GM23338 (cell line): ENCODE measurements at regions not wholly inside any gene's neighbourhood (a gene's known extent, or its start where the extent isn't known, plus 50 kb on each side); places are given as distances from the start of the nearest gene placed in this dataset.

Experiments used
- CTCF ChIP-seq, 2 experiments: fragments of 200-600 bp in 1 of 2; sonication (generic) in 1 of 2; conservative IDR thresholded peaks; 2 replicates each; pipeline versions ENCODE4 v1.5.1 to v1.6.1; 2016 to 2017; ENCODE audit warnings: antibody characterized with exemption in 2 of 2, low read depth in 2 of 2, mild to moderate bottlenecking in 2 of 2, moderate library complexity in 1 of 2
- EZH2 ChIP-seq: fragments of 200-600 bp; sonication (generic); IDR thresholded peaks from one replicate; pipeline ENCODE4 v1.8.0; 2017; ENCODE audit warnings: antibody characterized with exemption, mild to moderate bottlenecking, low read depth; ENCODE audit not compliant: unreplicated experiment
- EZH2phosphoT487 ChIP-seq: fragments of 200-600 bp; sonication (generic); IDR thresholded peaks from one replicate; pipeline ENCODE4 v1.8.1; 2018; ENCODE audit warnings: antibody characterized with exemption; ENCODE audit not compliant: unreplicated experiment
- POLR2AphosphoS5 ChIP-seq: IDR thresholded peaks from 2 replicates; pipeline ENCODE4 v1.6.1; 2016; ENCODE audit warnings: antibody characterized with exemption, low read depth
- REST ChIP-seq: IDR thresholded peaks from one replicate; pipeline ENCODE4 v1.6.1; 2018; ENCODE audit warnings: antibody characterized with exemption; ENCODE audit not compliant: unreplicated experiment
- STAT1 ChIP-seq: IDR thresholded peaks from one replicate; pipeline ENCODE4 v1.6.1; 2016; ENCODE audit warnings: antibody characterized with exemption; ENCODE audit not compliant: unreplicated experiment
- ZNF331 ChIP-seq: fragments of 250-450 bp; sonication (Bioruptor Pico); IDR thresholded peaks from 2 replicates; pipeline ENCODE4 v1.5.0; 2020; ENCODE audit warnings: low read depth, mild to moderate bottlenecking, moderate library complexity

- TF ChIP-seq CTCF (conservative IDR thresholded peaks at IDR 0.05; ENCODE audit: low read depth in 2 of 2) (no peak), POLR2AphosphoS5 (no peak), EZH2 (no peak), ZNF331 (no peak), EZH2phosphoT487 (no peak), STAT1 (no peak), REST (no peak)
Observed at GRCh38 chr1:4272568-4272967, 372.5 kb upstream of the C1orf174 start.
